Coronary artery (tissue), 2 donors: ENCODE measurements at regions not wholly inside any gene's neighbourhood (a gene's known extent, or its start where the extent isn't known, plus 50 kb on each side); places are given as distances from the start of the nearest gene placed in this dataset.
"Not testable (repeated sequence)": the region's sequence is repeated elsewhere in the genome, so short reads cannot be mapped to it uniquely, and the experiment has no call there.

Source experiments
- DNase-seq: peaks from one replicate; pipeline ENCODE4 v3.0.0-alpha.2; 2017; ENCODE audit warnings: low spot score
- H3K27ac ChIP-seq, 2 donors: fragments of 200-600 bp; sonication (generic); one replicate each; pipeline ENCODE4 v1.5.1; 2016 to 2019
- H3K4me3 ChIP-seq: fragments of 200-600 bp; sonication (generic); 2 replicates; pipeline ENCODE4 v1.5.1; 2016; ENCODE audit warnings: mild to moderate bottlenecking, moderate library complexity
- CTCF ChIP-seq: fragments of 200-600 bp; sonication (generic); IDR thresholded peaks from one replicate; pipeline ENCODE4 v1.5.1; 2019; ENCODE audit warnings: antibody characterized with exemption

DNA sequence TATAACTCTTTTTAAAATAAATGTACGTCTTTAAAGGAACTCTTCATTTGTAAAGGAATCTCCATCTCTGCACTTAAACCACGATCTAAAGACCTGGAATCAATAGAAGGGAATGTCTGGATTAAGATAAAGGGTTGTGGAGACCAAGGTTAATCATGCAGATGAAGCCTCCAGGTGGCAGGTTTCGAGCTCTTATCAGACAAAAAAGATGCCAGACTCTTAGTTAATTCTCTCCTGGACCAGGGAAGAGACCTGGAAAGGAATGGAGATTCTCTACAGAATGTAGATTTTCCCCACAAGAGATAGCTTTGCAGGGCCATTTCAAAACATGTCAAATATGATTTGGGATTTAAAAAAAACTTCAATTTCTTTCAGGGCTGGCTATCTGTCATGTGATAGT is 71.5 kb upstream of the SSTR4 start:
- no peak overlapping the region for H3K4me3 ChIP-seq
- no peak overlapping the region for H3K27ac ChIP-seq
- TF ChIP-seq CTCF: no peak
- no peak for DNase-seq

GRCh38 chr20:22966787-22967464 is 68.2 kb upstream of the SSTR4 start:
- TF ChIP-seq CTCF: no peak
- no peak for DNase-seq
- H3K4me3 ChIP-seq: no peak overlapping the region
- no peak overlapping the region for H3K27ac ChIP-seq

GRCh38 chr20:22967706-22968105 is 67.4 kb upstream of the SSTR4 start:
- not testable (repeated sequence) for H3K27ac ChIP-seq, DNase-seq, H3K4me3 ChIP-seq

DNA sequence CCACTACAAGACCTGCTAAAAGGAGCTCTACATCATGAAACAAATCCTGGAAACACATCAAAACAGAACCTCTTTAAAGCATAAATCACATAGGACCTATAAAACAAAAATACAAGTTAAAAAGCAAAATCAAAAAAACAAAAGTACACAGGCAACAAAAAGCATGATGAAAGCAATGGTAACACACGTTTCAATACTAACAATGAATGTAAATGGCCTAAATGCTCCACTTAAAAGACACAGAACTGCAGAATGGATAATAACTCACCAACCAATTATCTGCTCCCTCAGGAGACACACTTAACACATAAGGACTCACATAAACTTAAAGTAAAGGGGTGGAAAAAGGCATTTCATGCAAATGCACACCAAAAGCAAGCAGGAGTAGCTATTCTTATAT is 66.1 kb upstream of the SSTR4 start:
- not testable (repeated sequence) for H3K4me3 ChIP-seq, DNase-seq

GRCh38 chr20:22971077-22971476 is 64.0 kb upstream of the SSTR4 start:
- H3K4me3 ChIP-seq, H3K27ac ChIP-seq, DNase-seq: not testable (repeated sequence)

More for the DNA sequence above, 66.1 kb upstream of the SSTR4 start:
- H3K27ac ChIP-seq: not testable (repeated sequence)

GRCh38 chr20:22974354-22974753 is 60.8 kb upstream of the SSTR4 start:
- no peak for TF ChIP-seq CTCF
- Histone ChIP-seq H3K27ac (no peak overlapping the region), H3K4me3 (no peak overlapping the region)
- no peak for DNase-seq

- no peak for TF ChIP-seq CTCF
- no peak for DNase-seq
- Histone ChIP-seq H3K27ac (no peak overlapping the region), H3K4me3 (no peak overlapping the region)
Observed at GRCh38 chr20:22977047-22977785, 57.9 kb upstream of the SSTR4 start.

- Histone ChIP-seq H3K27ac (no peak overlapping the region), H3K4me3 (no peak overlapping the region)
- no peak for DNase-seq
- no peak for TF ChIP-seq CTCF
Observed at GRCh38 chr20:22984008-22984407, 51.1 kb upstream of the SSTR4 start.
